Hematopoietic multipotent progenitor cell treated with erythropoietin and hydrocortisone succinate and interleukin-3 and kit ligand, for 6 days (in vitro differentiated cells): ENCODE measurements at regions not wholly inside any gene's neighbourhood (a gene's known extent, or its start where the extent isn't known, plus 50 kb on each side); places are given as distances from the start of the nearest gene placed in this dataset.

Experiments
- DNase-seq: peaks from one replicate; pipeline ENCODE4 v3.0.0-alpha.2; 2015

GRCh38 chr6:43900916-43901732 lies 131.1 kb downstream of the VEGFA start:
- DNase-seq = no peak

DNA sequence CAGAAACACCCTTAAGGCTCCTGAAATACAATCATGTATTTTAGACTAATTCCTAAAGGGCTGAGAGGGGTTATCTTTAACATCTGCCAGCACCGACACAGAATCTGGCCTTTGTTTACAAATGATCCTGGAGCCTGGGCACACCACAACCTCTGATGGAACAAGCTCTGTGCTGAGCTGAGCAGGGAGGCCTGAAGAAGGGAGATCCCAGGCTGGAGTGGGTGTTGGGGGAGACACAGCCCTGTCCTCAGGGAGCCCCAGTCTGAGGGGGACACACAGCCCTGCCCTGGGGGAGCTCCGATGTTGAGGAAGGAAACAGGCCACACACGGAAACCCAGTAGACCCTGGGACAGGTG lies 130.5 kb downstream of the VEGFA start:
- no peak for DNase-seq

- no peak for DNase-seq
Measured at GRCh38 chr6:43899830-43900229, 129.8 kb downstream of the VEGFA start.

DNA sequence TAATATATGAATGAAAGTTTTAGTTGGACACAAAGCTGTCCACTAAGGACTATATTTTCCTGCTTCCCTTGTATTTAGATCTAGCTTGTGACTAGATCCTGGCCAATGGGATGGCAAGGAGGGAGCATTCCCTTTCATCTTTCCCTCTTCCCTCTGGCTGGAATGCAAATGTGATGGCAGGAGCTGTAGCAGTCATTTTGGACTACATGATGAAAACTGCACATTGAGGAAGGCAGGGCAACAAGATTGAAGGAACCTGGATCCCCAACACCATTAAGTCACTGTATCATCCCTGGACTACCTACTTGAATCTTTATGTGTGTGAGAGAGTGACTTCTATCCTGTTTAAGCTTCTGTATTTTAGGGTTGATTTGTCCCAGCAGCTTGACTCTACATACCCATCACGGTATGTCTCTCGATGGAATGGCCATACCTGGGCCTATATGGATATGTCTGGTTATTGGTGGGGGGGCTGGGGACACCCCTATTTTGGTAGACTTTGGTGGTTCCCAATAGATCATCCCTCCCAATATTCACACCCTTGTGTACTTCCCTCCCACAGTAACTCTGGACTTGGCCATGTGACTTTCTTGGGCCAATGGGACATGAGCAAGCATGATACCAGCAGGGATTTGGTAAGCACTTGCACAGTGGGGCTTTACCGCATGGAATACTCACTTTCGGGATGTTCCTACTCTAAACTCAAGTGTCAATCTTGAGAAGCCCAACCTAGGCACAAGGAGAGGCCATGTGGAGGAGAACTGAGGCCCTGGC lies 128.5 kb downstream of the VEGFA start:
- no peak for DNase-seq

GRCh38 chr6:43897571-43898302 lies 127.7 kb downstream of the VEGFA start:
- DNase-seq = no peak

DNA sequence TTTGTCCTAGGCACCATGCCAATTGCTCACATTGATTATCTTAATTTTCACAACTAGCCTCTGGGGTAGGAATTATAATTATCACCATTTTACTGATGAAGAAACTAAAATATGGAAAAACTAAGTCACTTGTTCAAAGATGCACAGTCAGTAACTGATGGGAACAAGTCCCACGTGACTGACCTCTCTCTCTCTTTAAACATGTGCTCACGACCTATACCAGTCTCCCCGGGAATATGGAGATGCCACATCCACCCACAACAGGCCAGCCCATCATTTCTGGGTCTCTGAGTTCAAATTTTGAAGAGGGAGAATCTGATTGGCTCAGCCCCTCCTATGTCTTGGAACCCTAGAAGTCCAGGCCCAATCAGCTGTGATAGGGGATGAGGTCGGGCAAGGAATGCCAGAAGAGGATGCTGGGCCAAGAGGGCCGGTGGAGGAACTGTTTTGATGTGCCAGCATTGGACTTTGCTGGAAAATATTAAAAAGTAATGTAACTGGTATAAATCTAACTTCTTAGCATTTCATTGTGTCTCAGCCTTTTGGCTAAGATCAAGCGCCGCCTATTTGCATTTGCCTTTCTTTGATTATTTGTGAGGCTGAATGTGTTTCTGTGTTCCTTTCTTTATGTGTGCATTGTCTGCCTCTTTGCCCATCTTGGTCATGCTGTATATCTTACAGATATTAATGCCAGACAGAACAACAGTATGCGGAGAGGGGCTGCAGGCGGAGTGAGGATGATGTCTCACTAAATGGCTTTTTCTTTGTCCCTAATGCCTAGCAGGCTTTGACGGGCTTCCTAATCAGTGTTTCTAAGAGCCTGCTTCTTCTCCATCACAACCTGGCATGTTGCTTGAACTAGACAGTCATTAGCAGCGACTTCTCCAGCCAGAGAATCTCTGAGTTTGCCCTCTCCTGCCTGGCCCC lies 126.6 kb downstream of the VEGFA start:
- peak; percentile 80 for DNase-seq

DNA sequence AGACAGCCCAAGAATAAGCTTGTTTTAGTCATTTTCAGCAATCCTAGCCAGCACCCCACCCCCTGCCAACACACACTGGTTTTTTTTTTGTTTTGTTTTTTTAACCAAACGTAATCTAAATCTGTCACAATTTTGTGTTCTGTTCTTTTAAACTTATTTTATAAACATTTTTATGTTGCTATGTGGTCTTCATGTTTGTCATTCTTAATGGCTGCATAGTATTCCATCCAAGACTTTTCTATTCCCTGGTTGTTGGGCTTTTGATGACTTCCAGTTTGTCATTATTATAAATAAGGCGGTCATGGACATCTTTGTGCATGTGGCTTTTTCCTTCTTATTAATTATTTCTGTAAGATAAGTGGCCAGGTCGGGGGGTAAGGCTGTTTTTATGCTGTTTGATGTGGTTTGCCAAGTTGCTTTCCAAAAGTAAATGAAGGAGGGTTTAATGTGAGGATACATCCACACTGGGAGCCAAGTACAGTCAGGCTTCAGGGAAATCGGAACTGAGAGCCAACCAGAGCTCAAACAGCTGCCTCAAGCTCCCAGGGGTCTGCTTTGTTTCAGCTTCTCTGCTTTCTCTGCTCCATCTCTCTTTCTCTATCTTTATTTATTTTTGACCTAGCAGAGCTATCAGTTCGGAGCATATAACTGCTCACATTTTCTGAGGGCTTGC lies 125.8 kb downstream of the VEGFA start:
- DNase-seq = no peak

DNA sequence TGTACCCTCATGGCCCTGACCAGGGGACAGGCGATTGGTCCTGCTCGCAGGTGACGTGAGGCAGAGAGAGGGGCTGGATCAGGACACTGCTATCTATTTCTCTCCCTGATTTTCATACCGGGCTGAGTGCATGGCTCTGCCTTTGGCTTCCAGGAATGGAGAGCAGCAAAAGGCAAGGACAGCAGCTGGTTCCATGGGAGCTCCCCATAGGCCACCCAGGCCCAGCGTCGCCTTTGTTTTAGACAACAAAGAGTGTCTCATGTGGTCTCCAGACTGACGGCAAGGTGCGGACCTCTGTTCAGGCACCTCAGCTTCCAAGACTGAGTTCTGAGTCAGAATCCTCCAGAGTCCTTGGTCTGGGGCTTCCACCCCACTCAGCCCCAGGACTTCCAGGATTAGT lies 123.1 kb downstream of the VEGFA start:
- no peak for DNase-seq

DNA sequence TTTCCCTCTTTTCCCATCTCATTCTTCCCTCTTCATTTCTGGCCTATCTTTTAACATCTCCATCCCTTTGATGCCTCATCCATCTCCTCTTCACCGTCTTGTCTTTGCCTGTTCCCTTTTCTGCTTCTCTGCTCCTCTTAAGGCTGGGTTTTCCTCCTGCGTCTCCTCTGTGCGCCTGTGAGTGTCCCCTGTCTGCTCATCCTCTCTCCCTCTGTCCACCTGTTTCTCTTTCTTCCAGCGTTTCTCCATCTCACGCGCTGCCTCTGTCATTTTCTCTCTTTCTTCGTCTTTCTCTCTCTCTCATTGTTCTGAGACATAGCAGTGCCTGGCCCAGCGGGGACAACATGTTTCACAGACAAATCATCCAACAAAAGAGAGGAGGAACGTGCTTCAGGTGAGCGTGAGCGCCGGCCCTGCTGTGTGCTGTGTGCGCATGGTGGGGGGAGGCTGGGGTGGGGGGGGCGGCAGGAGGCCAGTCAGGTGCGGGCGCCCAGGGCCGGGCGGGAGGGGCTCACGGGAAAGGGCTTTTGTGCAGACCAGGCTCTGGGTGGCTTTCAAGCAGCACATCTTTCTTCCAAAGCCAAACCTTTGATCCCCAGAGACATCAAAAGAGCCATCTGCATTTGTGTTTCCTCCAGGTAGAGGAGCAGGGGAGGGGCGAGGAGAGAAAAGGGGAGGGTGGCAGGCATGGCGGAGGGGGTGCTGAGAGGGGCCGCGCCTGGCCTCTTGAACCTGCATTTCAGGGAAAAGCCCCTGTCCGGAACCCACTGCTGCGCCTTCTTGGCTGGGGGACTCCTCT lies 121.3 kb downstream of the VEGFA start:
- no peak for DNase-seq

- DNase-seq = no peak
Measured at GRCh38 chr6:43890197-43891062, 120.4 kb downstream of the VEGFA start.

DNA sequence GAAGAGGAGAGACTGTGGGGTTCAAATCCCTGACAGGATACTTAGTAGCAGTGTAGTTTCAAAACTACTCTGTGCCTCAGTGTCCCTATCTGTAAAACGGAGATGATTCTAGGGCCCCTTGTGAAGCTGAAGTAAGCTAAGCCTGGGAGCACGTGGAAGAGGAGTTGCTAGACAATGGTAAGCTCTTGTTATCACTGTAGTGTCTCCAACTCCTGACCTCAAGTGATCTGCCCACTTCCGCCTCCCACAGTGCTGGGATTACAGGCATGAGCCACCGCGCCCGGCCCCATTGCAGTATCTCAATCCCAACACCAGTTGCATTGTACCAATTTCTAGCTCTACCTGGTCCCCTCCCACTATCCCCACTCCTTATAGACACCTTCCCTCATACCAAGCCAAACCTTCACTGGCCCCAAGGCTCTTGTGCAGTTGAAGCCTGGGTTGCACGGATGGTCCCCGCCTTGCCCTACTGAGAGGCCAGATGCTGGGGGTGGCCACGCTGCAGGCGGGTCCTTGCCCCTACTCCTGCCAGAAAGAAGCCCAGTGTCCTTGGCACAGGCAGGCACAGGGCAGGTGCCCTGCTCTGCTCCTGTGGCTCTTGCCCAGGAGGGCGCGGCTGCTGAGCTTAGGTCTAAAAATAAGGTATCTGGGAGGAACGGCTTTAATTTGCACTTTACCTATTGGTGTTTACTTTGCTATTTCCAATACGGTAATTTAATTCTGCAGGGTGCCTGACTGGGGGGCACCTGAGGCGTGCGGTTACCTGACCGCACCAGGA lies 118.1 kb downstream of the VEGFA start:
- DNase-seq = peak; percentile 49

DNA sequence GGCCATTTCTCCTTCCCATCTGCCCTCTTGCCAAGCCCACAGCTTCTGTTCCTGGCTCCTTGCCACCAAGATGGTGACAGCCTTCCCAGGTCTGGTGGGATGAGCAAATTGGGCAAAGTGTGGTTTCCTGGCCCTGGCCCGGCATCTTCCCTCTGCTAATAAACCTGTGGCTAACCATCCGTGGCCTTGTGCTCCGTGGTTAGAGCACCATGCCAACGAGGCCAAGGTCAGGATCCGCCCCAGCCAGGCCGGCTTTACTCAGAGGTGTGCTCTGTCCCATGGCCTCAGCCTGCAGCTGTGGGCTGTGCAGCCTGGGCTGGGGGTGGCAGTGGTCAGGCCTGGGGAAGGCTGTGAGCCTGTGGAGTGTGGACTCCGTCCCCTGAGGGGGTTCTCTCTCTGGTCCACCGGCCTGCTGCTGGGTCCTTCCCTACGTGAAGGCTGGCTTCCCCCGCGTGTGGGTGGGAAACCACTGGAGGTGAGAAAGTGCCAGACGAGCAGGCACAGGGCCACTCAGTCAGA lies 117.4 kb downstream of the VEGFA start:
- peak; percentile 51 for DNase-seq

DNA sequence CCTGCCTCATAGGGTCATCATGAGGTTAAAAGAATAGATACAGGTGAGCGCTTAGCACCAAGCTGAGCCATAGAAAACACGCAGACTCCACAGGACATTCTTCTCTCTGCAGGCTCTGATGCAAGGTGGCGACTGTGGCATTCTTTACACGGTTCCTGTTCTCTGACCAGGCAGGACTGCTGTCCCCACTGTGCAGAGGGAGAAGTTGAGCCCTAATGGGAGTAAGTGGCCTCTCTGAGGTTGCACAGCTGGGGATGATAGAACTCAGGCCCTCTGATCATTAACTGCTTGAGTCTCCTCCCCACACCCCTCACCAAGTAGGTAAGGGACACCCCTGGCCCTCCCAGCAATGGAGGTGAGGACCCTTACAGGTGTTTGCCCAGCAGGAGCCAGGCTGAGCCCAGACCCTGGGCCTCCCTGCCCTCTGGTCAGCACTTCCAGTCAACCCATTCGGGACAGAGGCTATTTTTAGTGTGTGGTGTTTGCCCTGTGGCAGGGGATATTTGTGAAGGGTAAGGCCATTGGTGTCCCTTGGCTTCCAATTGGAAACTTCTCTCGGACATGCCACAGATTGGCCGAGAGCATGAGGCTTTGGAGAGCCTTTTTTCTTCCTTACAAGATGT lies 116.8 kb downstream of the VEGFA start:
- no peak for DNase-seq

DNA sequence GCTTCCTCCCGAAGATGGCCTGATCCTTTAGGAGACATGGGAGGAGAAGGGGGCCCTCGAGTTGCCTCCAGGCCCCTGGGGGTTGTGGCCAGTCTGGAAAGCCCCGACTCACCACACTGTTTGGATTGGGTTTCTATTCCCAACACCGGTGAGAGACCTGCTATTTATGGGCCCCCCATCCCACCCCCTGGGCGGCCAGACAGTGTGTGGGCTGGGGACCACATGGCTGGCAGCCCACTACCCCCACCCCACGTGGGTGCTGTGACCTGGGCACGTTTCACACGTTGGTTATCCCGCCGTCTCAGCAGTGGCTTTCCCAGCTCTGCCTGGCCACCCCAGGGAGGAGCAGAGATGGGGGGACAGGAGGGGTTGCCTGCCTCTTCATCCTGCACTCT lies 116.1 kb downstream of the VEGFA start:
- no peak for DNase-seq

- DNase-seq = no peak
Measured at GRCh38 chr6:43885399-43886066, 115.5 kb downstream of the VEGFA start.

- DNase-seq = peak; percentile 46
Measured at GRCh38 chr6:43884652-43885022, 114.6 kb downstream of the VEGFA start.

GRCh38 chr6:43883847-43884651 lies 114.0 kb downstream of the VEGFA start:
- peak; percentile 53 for DNase-seq
